ENCODE measurements at regions not wholly inside any gene's neighbourhood (a gene's known extent, or its start where the extent isn't known, plus 50 kb on each side); places are given as distances from the start of the nearest gene placed in this dataset.

DNA sequence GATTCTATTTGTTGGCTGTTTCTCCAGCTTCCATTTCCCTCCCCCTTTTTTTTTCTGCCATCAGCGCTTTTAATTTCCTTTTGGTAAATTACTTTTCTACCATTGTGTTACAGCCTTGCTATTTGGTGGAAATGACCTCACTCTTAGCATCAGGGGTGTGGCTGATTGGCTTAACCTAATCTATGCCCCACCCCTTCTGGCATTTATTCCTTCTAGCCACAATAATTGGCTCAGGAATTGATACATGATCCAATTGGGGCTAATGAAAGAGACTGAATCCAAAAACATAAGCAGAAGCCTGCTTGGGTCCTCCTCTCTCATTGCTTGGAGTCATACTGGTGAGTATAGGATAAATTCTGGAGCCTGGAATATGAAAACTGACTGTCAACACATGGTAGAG is 402.4 kb upstream of the LRRC4C start:
- no peak for TF ChIP-seq CTCF (conservative IDR thresholded peaks at IDR 0.05 in 1 of 2, IDR thresholded peaks at IDR 0.05 in 1 of 2; ENCODE audit: extremely low read depth in 1 of 2, insufficient read depth in 1 of 2, low read depth in 1 of 2, low read length in 2 of 2)
- TF ChIP-seq EZH2 (IDR thresholded peaks at IDR 0.05; ENCODE audit: borderline replicate concordance, low read length), result no peak
